WERI-Rb-1 (cell line): ENCODE measurements at regions not wholly inside any gene's neighbourhood (a gene's known extent, or its start where the extent isn't known, plus 50 kb on each side); places are given as distances from the start of the nearest gene placed in this dataset.
"Not testable (repeated sequence)": the region's sequence is repeated elsewhere in the genome, so short reads cannot be mapped to it uniquely, and the experiment has no call there.

Source experiments
- DNase-seq: peaks from one replicate; pipeline ENCODE4 v3.0.0-alpha.2; 2020
- H3K27ac ChIP-seq: fragments of 250-450 bp; sonication (Bioruptor Pico); 2 replicates; pipeline ENCODE4 v1.5.1; 2020; ENCODE audit warnings: mild to moderate bottlenecking, moderate library complexity
- H3K27me3 ChIP-seq: fragments of 250-450 bp; sonication (Bioruptor Pico); 2 replicates; pipeline ENCODE4 v1.5.1; 2021; ENCODE audit warnings: mild to moderate bottlenecking, low read depth, moderate library complexity; ENCODE audit not compliant: insufficient read depth, severe bottlenecking
- H3K36me3 ChIP-seq: fragments of 250-450 bp; sonication (Bioruptor Pico); 2 replicates; pipeline ENCODE4 v1.5.1; 2020; ENCODE audit warnings: mild to moderate bottlenecking, moderate library complexity
- H3K4me3 ChIP-seq: 2 replicates; pipeline ENCODE4 v1.5.1; 2011; ENCODE audit warnings: low read depth, mild to moderate bottlenecking, control low read depth, low read length
- H3K9me3 ChIP-seq: fragments of 250-450 bp; sonication (Bioruptor Pico); 2 replicates; pipeline ENCODE4 v1.5.1; 2021; ENCODE audit warnings: mild to moderate bottlenecking, moderate library complexity; ENCODE audit not compliant: severe bottlenecking
- CTCF ChIP-seq: IDR thresholded peaks from 2 replicates; pipeline ENCODE4 v1.5.1; 2011; ENCODE audit warnings: low read depth, mild to moderate bottlenecking, control low read depth, inconsistent platforms, low read length

GRCh38 chr4:184959309-184959708, 59.0 kb upstream of the HELT start:
- no peaks in the 10 kb centered on the region for H3K27me3 ChIP-seq
- H3K9me3 ChIP-seq: no peaks in the 10 kb centered on the region
- H3K27ac ChIP-seq: no peak overlapping the region
- no peak overlapping the region for H3K4me3 ChIP-seq
- no peak for DNase-seq
- no peaks in the 10 kb centered on the region for H3K36me3 ChIP-seq
- no peak for TF ChIP-seq CTCF

- DNase-seq: no peak
- TF ChIP-seq CTCF: no peak
- Histone ChIP-seq H3K36me3 (no peaks in the 10 kb centered on the region), H3K27ac (no peak overlapping the region), H3K27me3 (no peaks in the 10 kb centered on the region), H3K4me3 (no peak overlapping the region), H3K9me3 (peaks cover 4% of the 10 kb centered on the region)
Observed at GRCh38 chr4:184959786-184960185, 58.5 kb upstream of the HELT start.

GRCh38 chr4:184960505-184960971, 57.8 kb upstream of the HELT start:
- Histone ChIP-seq H3K4me3 (no peak overlapping the region), H3K27ac (no peak overlapping the region), H3K36me3 (no peaks in the 10 kb centered on the region), H3K27me3 (no peaks in the 10 kb centered on the region), H3K9me3 (peaks cover 5% of the 10 kb centered on the region)
- DNase-seq: no peak
- peak; percentile 32; the same call in 1 of the 2 replicates for TF ChIP-seq CTCF

- H3K4me3 ChIP-seq: no peak overlapping the region
- DNase-seq: no peak
- no peaks in the 10 kb centered on the region for H3K36me3 ChIP-seq
Observed at GRCh38 chr4:184961660-184962059, 56.6 kb upstream of the HELT start.

GRCh38 chr4:184962125-184962638, 56.1 kb upstream of the HELT start:
- no peak for DNase-seq
- H3K27me3 ChIP-seq: no peaks in the 10 kb centered on the region
- no peak overlapping the region for H3K27ac ChIP-seq
- H3K9me3 ChIP-seq: peaks cover 5% of the 10 kb centered on the region
- H3K4me3 ChIP-seq: no peak overlapping the region
- TF ChIP-seq CTCF: no peak
- no peaks in the 10 kb centered on the region for H3K36me3 ChIP-seq

More at GRCh38 chr4:184961660-184962059, 56.6 kb upstream of the HELT start:
- peaks cover 5% of the 10 kb centered on the region for H3K9me3 ChIP-seq
- TF ChIP-seq CTCF: no peak
- H3K27me3 ChIP-seq: no peaks in the 10 kb centered on the region
- no peak overlapping the region for H3K27ac ChIP-seq

- H3K4me3 ChIP-seq, H3K36me3 ChIP-seq, H3K9me3 ChIP-seq, H3K27me3 ChIP-seq, DNase-seq, H3K27ac ChIP-seq: not testable (repeated sequence)
Observed at GRCh38 chr4:184965230-184966050, 52.9 kb upstream of the HELT start.

- H3K27me3 ChIP-seq, H3K27ac ChIP-seq, H3K36me3 ChIP-seq, H3K4me3 ChIP-seq, DNase-seq: not testable (repeated sequence)
- H3K9me3 ChIP-seq: peaks cover 14% of the 10 kb centered on the region
Observed at GRCh38 chr4:184966051-184966691, 52.1 kb upstream of the HELT start.

GRCh38 chr4:184967699-184968098, 50.6 kb upstream of the HELT start:
- not testable (repeated sequence) for DNase-seq, H3K4me3 ChIP-seq, H3K27me3 ChIP-seq, H3K27ac ChIP-seq, H3K36me3 ChIP-seq
- H3K9me3 ChIP-seq: peaks cover 20% of the 10 kb centered on the region
